ENCODE measurements at regions not wholly inside any gene's neighbourhood (a gene's known extent, or its start where the extent isn't known, plus 50 kb on each side); places are given as distances from the start of the nearest gene placed in this dataset.

GRCh38 chr7:149595541-149595940 lies 97.9 kb upstream of the ZNF746 start:
- no peak for DNase-seq
- no peaks in the 10 kb centered on the region for H3K27me3 ChIP-seq
- no peak overlapping the region for H3K4me3 ChIP-seq
- H3K36me3 ChIP-seq (ENCODE audit: low read depth, missing control alignments) = no peaks in the 10 kb centered on the region
- no peaks in the 10 kb centered on the region for H3K4me1 ChIP-seq
- intact Hi-C loops (cut with DNase I; ENCODE audit: low total_unique reads) = no loop called here
- no peak overlapping the region for H3K27ac ChIP-seq
- H3K9me3 ChIP-seq = no peaks in the 10 kb centered on the region
- WGBS, 2 donors = 83 to 89% methylated on average over 2 of the region's 2 CpGs
- TF ChIP-seq CTCF (IDR thresholded peaks at IDR 0.05) = no peak
- TF ChIP-seq POLR2A (IDR thresholded peaks at IDR 0.05) = no peak

DNA sequence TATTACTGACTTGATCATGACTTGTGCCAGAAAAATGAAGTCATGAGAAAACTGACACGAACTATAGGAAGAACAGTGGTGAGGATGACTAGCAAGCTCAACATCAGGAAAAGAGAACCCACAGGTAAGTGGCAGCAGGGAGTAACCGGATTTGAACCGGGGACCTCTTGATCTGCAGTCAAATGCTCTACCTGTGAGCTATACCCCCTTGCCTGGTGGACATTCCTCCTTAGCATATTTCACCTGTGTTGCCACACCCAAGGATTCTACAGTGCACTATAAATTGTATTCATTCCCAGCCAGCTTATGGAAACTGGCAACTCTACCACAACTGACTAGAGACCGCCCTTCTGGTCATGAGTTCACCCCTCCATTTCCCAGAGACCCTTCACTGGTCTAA lies 97.5 kb upstream of the ZNF746 start:
- H3K4me1 ChIP-seq = no peaks in the 10 kb centered on the region
- 95 to 96% methylated on average over 4 of the region's 4 CpGs for WGBS, 2 donors
- H3K36me3 ChIP-seq (ENCODE audit: low read depth, missing control alignments) = no peaks in the 10 kb centered on the region
- H3K4me3 ChIP-seq = no peak overlapping the region
- TF ChIP-seq POLR2A (IDR thresholded peaks at IDR 0.05) (no peak), CTCF (IDR thresholded peaks at IDR 0.05) (no peak)
- no peak overlapping the region for H3K27ac ChIP-seq
- no peak for DNase-seq
- intact Hi-C loops (cut with DNase I; ENCODE audit: low total_unique reads) = no loop called here
- no peaks in the 10 kb centered on the region for H3K9me3 ChIP-seq
- no peaks in the 10 kb centered on the region for H3K27me3 ChIP-seq

- 95 to 100% methylated on average over 1 of the region's 1 CpG for WGBS, 2 donors
- Histone ChIP-seq H3K4me1 (no peaks in the 10 kb centered on the region), H3K27ac (no peak overlapping the region), H3K36me3 (ENCODE audit: low read depth, missing control alignments) (no peaks in the 10 kb centered on the region), H3K4me3 (no peak overlapping the region), H3K27me3 (no peaks in the 10 kb centered on the region), H3K9me3 (no peaks in the 10 kb centered on the region)
- no peak for DNase-seq
- intact Hi-C loops (cut with DNase I; ENCODE audit: low total_unique reads) = no loop called here
- TF ChIP-seq POLR2A (IDR thresholded peaks at IDR 0.05) (no peak), CTCF (IDR thresholded peaks at IDR 0.05) (no peak)
Measured at GRCh38 chr7:149588930-149589329, 91.3 kb upstream of the ZNF746 start.

DNA sequence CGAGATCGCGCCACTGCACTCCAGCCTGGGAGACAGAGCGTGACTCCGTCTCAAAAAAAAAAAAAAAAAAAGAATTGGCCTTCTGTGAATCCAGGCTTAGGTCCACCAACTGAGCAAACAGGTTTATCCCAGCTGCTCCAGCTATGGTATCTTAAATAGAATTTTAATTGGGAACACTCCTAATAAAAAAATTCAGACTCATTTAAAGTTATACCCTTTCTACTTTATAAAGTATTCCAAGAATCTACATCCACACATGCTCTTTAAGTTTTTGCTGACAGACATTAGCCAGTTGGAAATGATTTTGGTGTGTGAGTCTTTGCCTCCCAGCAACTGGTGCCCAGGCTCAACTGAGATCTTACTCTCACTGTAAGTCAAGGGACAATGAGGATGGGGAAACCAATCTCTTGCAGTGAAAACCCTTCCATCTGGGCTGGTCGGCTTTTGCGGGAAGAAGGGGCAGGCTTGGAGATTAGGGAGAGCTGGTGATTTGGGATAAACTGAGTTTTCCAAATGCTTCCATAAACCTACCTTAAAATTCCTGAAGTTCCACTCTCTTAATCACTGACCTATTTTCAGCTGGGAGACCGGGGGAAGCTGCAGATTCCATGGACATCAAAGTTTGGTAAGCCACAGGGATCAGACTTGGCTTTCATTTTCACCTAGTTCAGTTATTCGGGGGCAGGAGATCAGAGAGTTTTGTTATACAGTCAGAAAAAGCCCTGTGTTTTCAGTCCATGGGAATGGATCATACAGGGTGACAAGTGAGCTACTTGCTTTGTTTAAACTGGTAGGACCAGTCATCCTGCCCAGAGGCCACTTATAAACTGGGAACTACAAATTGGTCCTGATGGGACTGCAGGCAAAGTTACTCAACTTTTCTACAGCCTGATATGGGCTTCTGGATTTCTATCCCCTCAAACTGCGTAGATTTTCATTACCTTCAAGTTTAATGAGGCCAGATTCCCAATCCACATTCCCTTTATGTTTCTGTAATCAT lies 89.3 kb upstream of the ZNF746 start:
- Histone ChIP-seq H3K4me3 (no peak overlapping the region), H3K9me3 (no peaks in the 10 kb centered on the region), H3K4me1 (no peaks in the 10 kb centered on the region), H3K27ac (no peak overlapping the region), H3K36me3 (ENCODE audit: low read depth, missing control alignments) (no peaks in the 10 kb centered on the region), H3K27me3 (no peaks in the 10 kb centered on the region)
- WGBS, 2 donors = 83 to 96% methylated on average over 10 of the region's 10 CpGs
- intact Hi-C loops (cut with DNase I; ENCODE audit: low total_unique reads) = no loop called here
- TF ChIP-seq POLR2A (IDR thresholded peaks at IDR 0.05) = no peak
- no peak for TF ChIP-seq CTCF (IDR thresholded peaks at IDR 0.05)
- no peak for DNase-seq

- H3K9me3 ChIP-seq = no peaks in the 10 kb centered on the region
- WGBS, 2 donors = 89 to 99% methylated on average over 4 of the region's 4 CpGs
- H3K27ac ChIP-seq = no peak overlapping the region
- DNase-seq = no peak
- H3K4me3 ChIP-seq = no peak overlapping the region
- H3K4me1 ChIP-seq = no peaks in the 10 kb centered on the region
- H3K27me3 ChIP-seq = no peaks in the 10 kb centered on the region
- no peaks in the 10 kb centered on the region for H3K36me3 ChIP-seq (ENCODE audit: low read depth, missing control alignments)
- intact Hi-C loops (cut with DNase I; ENCODE audit: low total_unique reads) = no loop called here
- TF ChIP-seq CTCF (IDR thresholded peaks at IDR 0.05) = no peak
- TF ChIP-seq POLR2A (IDR thresholded peaks at IDR 0.05) = no peak
Measured at GRCh38 chr7:149584530-149584929, 86.9 kb upstream of the ZNF746 start.

Data from testis (tissue), 2 donors.